AG20443 (cell line): ENCODE measurements at regions not wholly inside any gene's neighbourhood (a gene's known extent, or its start where the extent isn't known, plus 50 kb on each side); places are given as distances from the start of the nearest gene placed in this dataset.

Experiments
- DNase-seq: peaks from one replicate; pipeline ENCODE4 v3.0.0; 2012; ENCODE audit warnings: low spot score, mixed read lengths

DNA sequence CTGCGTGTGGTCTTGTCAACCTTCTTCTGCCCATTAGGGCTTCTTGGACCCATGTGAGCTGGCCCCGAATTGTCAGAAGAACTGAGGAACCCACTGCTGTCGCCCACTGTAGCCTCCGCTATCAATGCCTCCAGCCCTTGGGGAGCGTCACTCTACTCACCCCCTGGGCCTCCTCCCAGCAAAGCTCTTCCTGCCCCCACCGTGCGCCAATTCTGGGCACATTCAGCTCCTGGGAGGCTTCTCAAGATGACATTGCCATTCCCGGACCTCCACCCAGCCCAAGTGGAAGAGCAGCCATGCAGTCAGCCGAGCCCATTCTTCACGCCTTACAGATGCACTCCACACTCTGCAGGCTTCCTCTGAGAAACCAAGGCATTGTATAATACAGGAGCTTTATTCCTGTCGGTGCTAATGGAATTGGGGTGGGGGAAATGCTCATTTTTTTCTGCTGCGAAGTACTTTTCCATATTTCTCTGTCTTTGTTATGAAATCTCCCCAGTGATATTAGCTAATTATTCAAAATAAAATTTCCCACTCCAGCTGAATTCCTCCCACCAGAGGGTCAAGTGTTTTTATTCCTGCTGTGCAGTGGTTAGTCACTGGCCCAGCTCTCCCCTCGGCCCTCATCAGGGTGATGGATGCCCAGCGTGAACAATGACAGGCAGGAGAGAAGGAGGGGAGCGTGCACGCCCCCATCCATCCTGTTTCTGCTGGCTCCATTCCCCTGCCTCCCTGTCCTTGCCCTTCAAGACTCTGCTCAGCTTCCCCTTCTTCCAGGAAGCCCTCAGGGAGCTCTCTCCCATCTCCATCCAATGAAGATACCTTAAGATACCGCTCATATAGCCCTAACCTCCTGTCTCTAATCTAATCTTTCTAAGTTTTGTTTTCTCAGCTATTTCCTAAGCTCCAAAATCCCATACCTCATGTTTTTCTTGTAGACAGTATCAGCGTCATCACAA, 87.7 kb downstream of the C16orf95 start:
- DNase-seq: no peak

DNA sequence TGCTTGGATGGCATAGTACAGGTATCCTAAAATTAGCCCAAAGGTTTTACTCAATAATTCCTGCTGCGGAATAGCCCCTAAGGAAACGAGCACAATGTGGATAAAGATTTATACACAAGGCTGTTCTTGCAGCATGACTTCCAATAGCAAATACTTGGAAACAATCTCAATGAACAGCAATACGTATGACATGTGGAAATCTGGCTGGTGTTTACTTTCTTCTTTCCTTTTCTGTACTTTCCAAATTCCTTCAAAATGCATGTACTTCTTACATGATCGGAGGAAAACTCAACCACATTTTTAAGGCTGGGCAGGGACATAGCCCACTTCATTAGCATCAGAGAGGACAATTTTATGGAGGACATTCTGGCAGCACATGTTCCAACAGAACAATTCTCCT, 86.6 kb downstream of the C16orf95 start:
- no peak for DNase-seq

DNA sequence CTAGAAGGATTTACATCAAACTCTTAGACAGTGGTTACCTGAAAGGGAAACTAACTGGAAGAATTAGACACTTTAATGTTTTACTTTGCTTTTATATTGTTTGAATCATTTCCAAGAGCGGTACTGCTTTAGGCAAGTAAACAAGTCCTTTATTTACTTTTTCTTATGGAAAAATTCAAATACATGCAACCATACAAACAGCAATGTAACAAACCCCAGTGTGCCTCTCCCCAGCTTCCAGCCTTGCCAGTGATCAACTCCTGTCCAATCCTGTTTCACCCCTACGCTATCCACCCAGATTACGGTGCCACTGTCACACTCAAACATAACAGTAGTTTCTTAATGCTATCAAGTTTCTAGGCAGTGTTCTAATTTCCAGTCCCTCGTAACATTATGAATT, 85.9 kb downstream of the C16orf95 start:
- no peak for DNase-seq

- DNase-seq: no peak
Measured at GRCh38 chr16:87231911-87232310, 85.3 kb downstream of the C16orf95 start.

DNA sequence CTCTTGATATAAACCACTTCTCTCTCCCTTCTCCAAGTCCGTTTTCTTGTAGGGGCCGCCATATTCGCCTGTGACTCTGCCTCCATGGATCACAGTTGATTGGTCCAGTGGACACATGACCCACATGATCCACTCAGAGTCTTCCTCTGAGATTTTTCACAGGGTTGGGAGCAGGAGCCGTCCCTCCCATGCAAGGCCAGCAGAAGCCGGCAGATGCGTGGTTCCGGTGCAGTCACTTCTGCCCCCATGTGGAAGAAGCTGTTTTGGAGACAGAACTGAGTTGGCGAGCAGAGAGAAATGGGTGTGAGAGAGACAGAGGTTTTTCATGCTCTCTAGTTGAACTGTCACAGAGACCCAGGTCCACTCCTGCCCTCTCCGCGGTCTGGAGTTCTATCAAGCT, 83.3 kb downstream of the C16orf95 start:
- peak; percentile 69 for DNase-seq

DNA sequence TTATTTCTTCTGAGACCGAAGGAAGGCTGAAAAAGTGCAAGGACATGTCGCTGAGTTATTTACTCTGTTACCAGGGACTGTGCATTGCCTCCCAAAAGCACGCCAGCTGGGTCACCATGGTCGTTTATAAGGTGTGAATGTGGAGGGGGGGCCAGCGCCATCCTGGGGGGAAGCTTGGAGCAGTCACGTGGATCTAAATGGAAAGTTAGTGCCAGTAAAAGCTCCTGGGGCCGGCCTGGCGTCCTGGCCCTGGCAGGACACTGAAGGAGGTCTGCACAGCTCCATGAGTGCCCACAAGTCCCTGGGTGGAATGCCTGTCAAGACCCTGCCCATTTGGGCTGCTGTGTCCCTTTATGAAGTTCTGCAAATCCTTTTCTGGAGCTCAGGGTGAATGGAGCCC, 82.6 kb downstream of the C16orf95 start:
- DNase-seq: no peak

DNA sequence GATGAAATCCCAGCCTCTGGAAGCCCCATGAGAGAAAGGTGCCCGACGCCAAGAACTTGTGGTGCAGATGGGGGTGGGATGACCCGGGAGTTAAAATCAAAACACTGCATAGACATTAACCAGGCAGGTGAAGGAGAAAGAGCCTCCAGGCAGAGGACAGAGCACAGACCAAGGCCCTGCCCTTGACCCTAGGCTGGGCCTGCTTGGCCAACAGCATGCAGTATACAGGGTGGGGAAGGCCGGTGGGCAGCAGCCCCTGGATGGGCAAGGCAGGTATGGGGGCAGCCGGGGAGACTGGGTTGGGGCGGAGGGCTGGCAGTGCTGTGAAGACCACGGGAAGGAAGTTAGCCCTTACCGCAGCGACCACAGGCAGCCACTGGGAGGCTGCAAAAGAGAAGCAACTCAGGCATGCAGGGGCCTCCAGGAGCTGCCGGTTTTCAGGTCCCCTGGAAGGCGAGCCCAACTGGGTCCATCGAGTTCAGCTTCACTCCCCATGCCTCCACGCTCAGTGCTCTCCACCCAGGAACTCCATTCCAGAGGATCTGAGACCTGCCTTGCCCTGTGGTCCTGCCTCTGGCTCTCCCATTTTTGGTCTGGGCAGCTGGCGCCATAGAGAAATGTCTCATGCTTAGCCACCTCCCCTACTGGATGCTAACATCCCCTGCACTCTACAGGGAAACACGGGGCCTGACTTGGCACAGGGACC, 81.2 kb downstream of the C16orf95 start:
- DNase-seq: no peak

DNA sequence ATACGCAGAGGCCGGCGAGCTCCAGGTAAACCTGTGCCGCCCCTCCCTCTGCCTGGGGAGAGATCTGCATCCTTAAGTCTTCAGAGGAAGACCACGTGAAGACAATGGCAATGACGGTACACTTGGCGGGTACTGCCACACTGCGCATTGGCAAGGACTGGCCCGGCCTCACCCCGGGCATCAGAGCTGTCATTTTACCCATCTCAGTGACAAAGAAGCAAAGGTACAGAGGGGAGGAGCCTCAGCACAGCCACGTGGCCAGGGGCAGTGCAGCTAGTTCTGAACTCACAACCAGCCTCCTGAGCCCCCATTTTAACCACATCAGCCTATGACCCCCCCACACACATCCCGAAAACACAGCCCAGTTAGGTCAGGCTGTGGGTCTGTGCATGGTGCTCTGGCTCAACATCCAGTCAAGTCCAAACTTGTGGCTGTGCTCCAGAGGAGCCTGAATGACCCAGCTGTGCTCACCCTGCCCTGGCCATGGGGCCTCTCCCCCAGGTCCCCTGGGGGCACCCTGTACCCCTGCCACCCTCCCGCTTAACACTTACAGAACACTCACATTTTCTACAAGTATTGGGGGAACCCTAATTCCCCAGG, 80.6 kb downstream of the C16orf95 start:
- no peak for DNase-seq

GRCh38 chr16:87238361-87238715, 78.9 kb downstream of the C16orf95 start:
- DNase-seq: no peak

- DNase-seq: no peak
Measured at GRCh38 chr16:87239545-87239944, 77.6 kb downstream of the C16orf95 start.

GRCh38 chr16:87240211-87241136, 76.7 kb downstream of the C16orf95 start:
- DNase-seq: peak; percentile 76

DNA sequence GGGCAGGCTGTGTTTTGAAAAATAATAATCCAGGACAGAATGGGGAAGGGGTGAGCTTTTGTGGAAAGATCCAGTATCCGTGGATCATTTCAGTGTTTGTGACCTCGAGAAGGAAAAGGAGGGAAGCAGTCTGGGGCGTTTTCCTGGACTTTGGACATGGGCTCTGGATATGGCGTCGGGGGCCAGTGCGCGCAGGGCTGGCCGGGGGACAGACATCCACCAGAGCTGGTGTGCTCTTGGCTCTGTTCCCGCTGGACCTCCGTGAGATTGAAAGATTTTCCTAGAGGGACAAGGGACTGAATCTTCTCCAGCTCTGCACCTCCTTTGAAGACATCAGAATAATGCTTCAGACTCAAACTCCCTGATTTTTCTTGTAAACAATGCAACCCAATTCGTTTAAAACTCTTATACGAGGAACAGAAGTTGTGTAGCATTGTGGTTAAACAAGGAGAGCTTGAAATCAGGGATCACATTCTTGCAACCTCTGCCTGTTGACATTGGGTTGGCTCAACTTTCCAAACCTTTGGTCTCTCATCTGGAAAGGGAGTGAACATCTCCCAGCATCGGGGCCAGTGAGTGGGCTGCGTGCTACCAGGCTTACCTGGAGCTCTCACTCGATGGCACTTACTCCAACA, 75.9 kb downstream of the C16orf95 start:
- DNase-seq: no peak

DNA sequence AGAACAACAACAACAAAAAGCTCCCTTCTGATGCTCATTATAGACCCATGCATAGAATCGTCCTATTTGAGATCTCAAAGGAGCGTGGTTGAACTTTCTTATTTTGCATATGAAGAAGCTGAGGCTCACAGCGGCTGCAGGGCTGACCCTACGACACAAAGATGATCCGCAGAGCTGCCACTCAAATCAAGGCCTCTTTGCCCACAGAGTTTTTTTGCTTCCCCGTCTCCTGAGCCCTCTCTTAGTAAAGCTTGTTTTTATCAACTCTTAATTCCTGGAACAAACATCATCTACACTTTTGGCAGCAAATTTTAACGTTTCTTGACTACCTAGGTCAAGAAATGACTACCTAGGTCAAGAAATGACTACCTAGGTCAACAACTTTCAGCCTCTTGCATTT, 73.7 kb downstream of the C16orf95 start:
- no peak for DNase-seq

DNA sequence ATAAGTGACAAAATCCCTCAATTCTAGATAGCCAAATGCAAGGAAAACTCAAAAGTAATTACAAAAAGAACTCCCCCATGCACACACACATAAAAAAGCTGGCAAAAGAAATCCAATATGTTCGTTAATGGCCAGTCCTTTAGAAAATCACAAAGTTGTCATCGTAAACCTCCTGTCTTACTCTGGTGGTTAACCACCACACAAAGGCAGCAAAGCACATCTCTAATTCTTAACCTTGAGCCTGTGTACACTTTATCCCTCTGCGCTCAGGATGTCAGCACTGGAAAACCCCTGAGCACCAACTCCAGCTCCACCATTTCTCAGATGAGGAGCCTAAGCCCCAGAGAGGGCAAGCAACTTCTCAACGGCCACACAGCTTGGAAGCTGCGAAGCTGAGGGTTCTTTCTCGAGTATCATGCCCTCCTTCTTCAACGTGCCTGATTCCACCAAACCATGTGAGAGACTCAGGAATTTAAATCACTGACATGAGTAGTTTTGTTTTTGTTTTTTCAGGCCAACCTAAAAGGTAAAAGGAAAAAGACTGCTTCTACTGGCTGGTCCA, 72.5 kb downstream of the C16orf95 start:
- no peak for DNase-seq

- no peak for DNase-seq
Measured at GRCh38 chr16:87245511-87245910, 71.7 kb downstream of the C16orf95 start.

GRCh38 chr16:87246269-87247065, 70.7 kb downstream of the C16orf95 start:
- DNase-seq: no peak

DNA sequence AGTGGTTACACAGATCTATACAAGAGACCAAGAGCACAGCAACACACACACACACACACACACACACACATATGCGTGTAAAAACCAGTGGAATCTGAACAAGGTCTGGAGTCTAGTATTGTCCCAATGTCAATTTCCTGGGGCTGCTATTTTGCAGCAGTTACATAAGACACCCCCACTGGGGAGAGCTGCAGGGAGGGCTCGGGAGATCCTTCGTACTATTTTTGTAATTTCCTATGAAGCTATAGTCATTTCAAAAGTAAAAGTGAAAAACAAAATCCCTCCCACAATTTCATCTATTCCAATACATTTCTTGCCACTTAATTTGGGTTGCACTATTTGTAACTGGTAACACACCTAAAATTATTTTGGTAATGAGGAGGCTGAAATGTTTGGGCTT, 68.5 kb downstream of the C16orf95 start:
- DNase-seq: no peak

GRCh38 chr16:87249425-87249824, 67.8 kb downstream of the C16orf95 start:
- no peak for DNase-seq

DNA sequence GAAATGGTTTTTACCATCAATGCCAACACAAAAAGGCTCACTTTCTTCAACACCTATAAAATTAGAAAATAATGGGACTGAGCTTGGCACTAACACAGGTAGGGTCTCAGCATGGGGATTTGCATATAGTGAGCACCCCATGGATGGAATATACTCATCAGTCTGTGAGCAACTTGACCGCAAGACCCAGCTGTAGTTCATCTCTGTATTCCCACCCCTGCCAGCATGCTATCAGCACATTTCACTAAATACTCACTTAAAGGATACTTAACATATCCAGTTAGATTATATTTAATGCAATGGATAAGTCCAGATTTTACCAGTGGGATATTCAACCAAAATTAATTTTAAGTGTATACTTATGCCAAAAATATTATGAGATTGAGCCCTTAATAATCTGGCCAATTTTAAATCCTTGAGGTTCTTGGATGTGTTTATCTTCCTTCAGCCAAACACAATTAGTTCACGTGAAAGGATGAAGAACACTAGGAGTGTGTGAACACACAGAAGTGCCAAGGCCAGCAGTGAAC, 66.7 kb downstream of the C16orf95 start:
- no peak for DNase-seq
